Fibroblast of lung (primary cell): ENCODE measurements at regions not wholly inside any gene's neighbourhood (a gene's known extent, or its start where the extent isn't known, plus 50 kb on each side); places are given as distances from the start of the nearest gene placed in this dataset.
A peak's percentile ranks its signal among the peaks of the same experiment; 100 is the strongest.

Experiments
- DNase-seq, 2 donors: peaks; one replicate each; pipeline versions ENCODE4 v3.0.0 to v3.0.0-alpha.2; 2010; ENCODE audit warnings: low read depth in 2 of 2
- H2AFZ ChIP-seq: 2 replicates; pipeline ENCODE4 v1.5.1; 2012; ENCODE audit warnings: low read length, control low read depth, inconsistent platforms
- H3K27ac ChIP-seq: 2 replicates; pipeline ENCODE4 v1.5.1; 2011; ENCODE audit warnings: low read length, control low read depth; ENCODE audit not compliant: insufficient read depth
- H3K27me3 ChIP-seq: 2 replicates; pipeline ENCODE4 v1.5.1; 2011; ENCODE audit warnings: mild to moderate bottlenecking, low read length; ENCODE audit not compliant: control insufficient read depth, insufficient read depth
- H3K36me3 ChIP-seq: 2 replicates; pipeline ENCODE4 v1.5.1; 2011; ENCODE audit warnings: low read length; ENCODE audit not compliant: control insufficient read depth, insufficient read depth
- H3K4me1 ChIP-seq: 2 replicates; pipeline ENCODE4 v1.5.1; 2011; ENCODE audit warnings: low read length; ENCODE audit not compliant: control insufficient read depth, insufficient read depth; ENCODE audit errors: extremely low read depth
- H3K4me2 ChIP-seq: 2 replicates; pipeline ENCODE4 v1.5.1; 2011; ENCODE audit warnings: low read length, control low read depth; ENCODE audit not compliant: insufficient read depth; ENCODE audit errors: extremely low read depth
- H3K4me3 ChIP-seq, 4 experiments: fragments of 200-600 bp in 1 of 4; sonication (generic) in 1 of 4; replicated peaks in 1 of 4; 2 replicates each; pipeline ENCODE4 v1.5.1; 2011 to 2016; ENCODE audit warnings: low read length in 4 of 4, low read depth in 3 of 4, mild to moderate bottlenecking in 3 of 4, control low read depth in 2 of 4, inconsistent platforms in 1 of 4, mixed read lengths in 1 of 4; ENCODE audit not compliant: insufficient read depth in 1 of 4; ENCODE audit errors: control extremely low read depth in 1 of 4
- H3K79me2 ChIP-seq: 2 replicates; pipeline ENCODE4 v1.5.1; 2012; ENCODE audit warnings: mild to moderate bottlenecking, low read length, inconsistent platforms; ENCODE audit not compliant: control insufficient read depth, insufficient read depth
- H3K9ac ChIP-seq: 2 replicates; pipeline ENCODE4 v1.5.1; 2011; ENCODE audit warnings: mild to moderate bottlenecking, low read length, control low read depth; ENCODE audit not compliant: insufficient read depth
- H3K9me3 ChIP-seq: 2 replicates; pipeline ENCODE4 v1.5.1; 2012; ENCODE audit warnings: low read depth, low read length; ENCODE audit not compliant: control insufficient read depth, insufficient read depth
- H4K20me1 ChIP-seq: 2 replicates; pipeline ENCODE4 v1.5.1; 2011; ENCODE audit warnings: low read length; ENCODE audit not compliant: control insufficient read depth, insufficient read depth; ENCODE audit errors: extremely low read depth
- CTCF ChIP-seq, 2 donors: IDR thresholded peaks in 1 of 2; conservative IDR thresholded peaks in 1 of 2; 1 replicate in 1 of 2; 2 replicates in 1 of 2; pipeline ENCODE4 v1.5.1; 2011 to 2012; ENCODE audit warnings: low read length in 2 of 2, control low read depth in 1 of 2, inconsistent platforms in 1 of 2, low read depth in 1 of 2, mild to moderate bottlenecking in 1 of 2
- EZH2 ChIP-seq: IDR thresholded peaks from 2 replicates; pipeline ENCODE4 v1.5.1; 2012; ENCODE audit warnings: low read length, control low read depth, mild to moderate bottlenecking; ENCODE audit errors: missing control alignments

GRCh38 chr5:153147891-153148623, 342.4 kb upstream of the GRIA1 start:
- Histone ChIP-seq H3K4me1 (no peaks in the 10 kb centered on the region), H3K9me3 (no peaks in the 10 kb centered on the region), H3K27me3 (no peaks in the 10 kb centered on the region), H3K4me3 (no peak overlapping the region), H4K20me1 (no peaks in the 10 kb centered on the region), H3K4me2 (no peak overlapping the region), H3K36me3 (no peaks in the 10 kb centered on the region), H3K27ac (no peak overlapping the region), H3K9ac (no peak overlapping the region), H3K79me2 (no peaks in the 10 kb centered on the region), H2AFZ (no peak overlapping the region)
- peak; percentile 49 to 72 for DNase-seq
- TF ChIP-seq CTCF (conservative IDR thresholded peaks at IDR 0.05 in 1 of 2, IDR thresholded peaks at IDR 0.05 in 1 of 2; ENCODE audit: low read depth in 1 of 2, low read length in 2 of 2) (peak; percentile 48 to 60), EZH2 (no peak)

GRCh38 chr5:153148624-153148976, 341.9 kb upstream of the GRIA1 start:
- TF ChIP-seq EZH2 (no peak), CTCF (conservative IDR thresholded peaks at IDR 0.05 in 1 of 2, IDR thresholded peaks at IDR 0.05 in 1 of 2; ENCODE audit: low read depth in 1 of 2, low read length in 2 of 2) (no peak)
- Histone ChIP-seq H3K27me3 (no peaks in the 10 kb centered on the region), H2AFZ (no peak overlapping the region), H3K9me3 (no peaks in the 10 kb centered on the region), H3K4me1 (no peaks in the 10 kb centered on the region), H3K36me3 (no peaks in the 10 kb centered on the region), H3K79me2 (no peaks in the 10 kb centered on the region), H3K9ac (no peak overlapping the region), H3K4me2 (no peak overlapping the region), H3K27ac (no peak overlapping the region), H3K4me3 (no peak overlapping the region), H4K20me1 (no peaks in the 10 kb centered on the region)
- DNase-seq: no peak

- no peak for TF ChIP-seq CTCF (conservative IDR thresholded peaks at IDR 0.05 in 1 of 2, IDR thresholded peaks at IDR 0.05 in 1 of 2; ENCODE audit: low read depth in 1 of 2, low read length in 2 of 2)
- TF ChIP-seq EZH2: no peak
- H3K79me2 ChIP-seq: no peaks in the 10 kb centered on the region
- H2AFZ ChIP-seq: no peak overlapping the region
- no peak overlapping the region for H3K27ac ChIP-seq
- no peak for DNase-seq
- H3K9ac ChIP-seq: no peak overlapping the region
- H3K4me2 ChIP-seq: no peak overlapping the region
- H3K4me1 ChIP-seq: no peaks in the 10 kb centered on the region
- no peaks in the 10 kb centered on the region for H3K9me3 ChIP-seq
- no peaks in the 10 kb centered on the region for H4K20me1 ChIP-seq
- no peak overlapping the region for H3K4me3 ChIP-seq
- no peaks in the 10 kb centered on the region for H3K36me3 ChIP-seq
- H3K27me3 ChIP-seq: no peaks in the 10 kb centered on the region
Observed at GRCh38 chr5:153151558-153151957, 338.9 kb upstream of the GRIA1 start.
